PC-9 (cell line): ENCODE measurements at regions not wholly inside any gene's neighbourhood (a gene's known extent, or its start where the extent isn't known, plus 50 kb on each side); places are given as distances from the start of the nearest gene placed in this dataset.

Experiments used
- BruUV-seq: library from RNA; stranded (reverse); fragments of 400-500 nt; replicated peaks from 2 replicates; lab custom pipeline; 2021; lab: Mats Ljungman, UMichigan
- CTCF ChIA-PET: fragments of 300-600 bp; sonication (Branson Sonifier 250); formaldehyde crosslinking; loops from one replicate; lab custom pipeline; 2022; ENCODE audit warnings: antibody characterized with exemption; lab: Charles Lee
- POLR2A ChIA-PET: fragments of 300-600 bp; sonication (Branson Sonifier 250); formaldehyde crosslinking; loops from one replicate; lab custom pipeline; 2022; ENCODE audit warnings: antibody characterized with exemption; ENCODE audit not compliant: unreplicated experiment; lab: Charles Lee
- DNase-seq, 2 experiments: peaks; one replicate each; pipeline versions ENCODE4 v3.0.0 to v3.0.0-alpha.2; 2015 to 2022; ENCODE audit warnings: mixed read lengths in 1 of 2
- H2AFZ ChIP-seq: fragments of 200-600 bp; sonication (generic); 2 replicates; pipeline ENCODE4 v1.8.1; 2017; ENCODE audit warnings: antibody characterized with exemption
- H3F3A ChIP-seq: fragments of 200-600 bp; sonication (generic); 2 replicates; pipeline ENCODE4 v1.8.1; 2017; ENCODE audit warnings: antibody characterized with exemption, mild to moderate bottlenecking, low read depth; ENCODE audit not compliant: insufficient read depth
- H3K27ac ChIP-seq: fragments of 200-600 bp; sonication (generic); 2 replicates; pipeline ENCODE4 v1.6.1; 2016; ENCODE audit warnings: mixed run types
- H3K27me3 ChIP-seq: fragments of 200-600 bp; sonication (generic); 2 replicates; pipeline ENCODE4 v1.6.1; 2016; ENCODE audit warnings: low read depth, mixed run types; ENCODE audit not compliant: insufficient read depth
- H3K36me3 ChIP-seq: fragments of 200-600 bp; sonication (generic); 2 replicates; pipeline ENCODE4 v1.6.1; 2016; ENCODE audit warnings: low read depth, mixed run types
- H3K4me1 ChIP-seq: fragments of 200-600 bp; sonication (generic); replicated peaks from 2 replicates; pipeline ENCODE4 v1.6.1; 2016; ENCODE audit warnings: mixed run types; ENCODE audit not compliant: insufficient read depth
- H3K4me2 ChIP-seq: fragments of 200-600 bp; sonication (generic); 2 replicates; pipeline ENCODE4 v1.6.1; 2017; ENCODE audit warnings: mixed run types
- H3K4me3 ChIP-seq: fragments of 200-600 bp; sonication (generic); 2 replicates; pipeline ENCODE4 v1.6.1; 2016; ENCODE audit warnings: mixed run types
- H3K79me2 ChIP-seq: fragments of 200-600 bp; sonication (generic); 2 replicates; pipeline ENCODE4 v1.6.1; 2017; ENCODE audit warnings: low read depth, mixed run types
- H3K9me2 ChIP-seq: fragments of 200-600 bp; sonication (generic); 2 replicates; pipeline ENCODE4 v1.8.1; 2017; ENCODE audit warnings: mild to moderate bottlenecking; ENCODE audit not compliant: insufficient read depth
- H3K9me3 ChIP-seq: fragments of 200-600 bp; sonication (generic); 2 replicates; pipeline ENCODE4 v1.8.1; 2016; ENCODE audit warnings: low read depth; ENCODE audit not compliant: insufficient read depth
- H4K20me1 ChIP-seq: fragments of 200-600 bp; sonication (generic); 2 replicates; pipeline ENCODE4 v1.8.1; 2017; ENCODE audit not compliant: insufficient read depth
- CTCF ChIP-seq: fragments of 200-600 bp; sonication (generic); conservative IDR thresholded peaks from 2 replicates; pipeline ENCODE4 v1.6.1; 2017; ENCODE audit warnings: mixed run types, antibody characterized with exemption, mild to moderate bottlenecking, moderate library complexity
- EZH2 ChIP-seq: fragments of 200-600 bp; sonication (generic); IDR thresholded peaks from 2 replicates; pipeline ENCODE4 v1.8.0; 2017; ENCODE audit warnings: antibody characterized with exemption, low read depth
- intact Hi-C: fragments of 100-400 bp; cut with micrococcal nuclease; formaldehyde crosslinking; loops from one replicate; pipeline ENCODE4 v1.10.0; 2022; ENCODE audit not compliant: unreplicated experiment

GRCh38 chr4:80133240-80133783, 60.3 kb upstream of the ANTXR2 start:
- no peak for DNase-seq
- H3K79me2 ChIP-seq = no peaks in the 10 kb centered on the region
- H3F3A ChIP-seq = peaks cover 5% of the 10 kb centered on the region
- no peak overlapping the region for H2AFZ ChIP-seq
- H3K4me1 ChIP-seq = peaks cover 24% of the 10 kb centered on the region
- ChIA-PET POLR2A (no interaction called here), CTCF (no interaction called here)
- intact Hi-C loops = no loop called here
- no peak overlapping the region for H3K4me2 ChIP-seq
- no peak overlapping the region for H3K4me3 ChIP-seq
- H3K9me3 ChIP-seq = no peaks in the 10 kb centered on the region
- H3K36me3 ChIP-seq = no peaks in the 10 kb centered on the region
- H3K27me3 ChIP-seq = no peaks in the 10 kb centered on the region
- no peaks in the 10 kb centered on the region for H3K9me2 ChIP-seq
- no TSS peak for BruUV-seq
- no peak overlapping the region for H3K27ac ChIP-seq
- H4K20me1 ChIP-seq = no peaks in the 10 kb centered on the region
- TF ChIP-seq EZH2 = no peak
- no peak for TF ChIP-seq CTCF

- ChIA-PET POLR2A (no interaction called here), CTCF (no interaction called here)
- TF ChIP-seq CTCF = no peak
- no peak for TF ChIP-seq EZH2
- Histone ChIP-seq H3K27ac (no peak overlapping the region), H3K9me2 (no peaks in the 10 kb centered on the region), H3K4me1 (peaks cover 15% of the 10 kb centered on the region), H3F3A (no peaks in the 10 kb centered on the region; the same call in 1 of the 2 replicates), H3K4me3 (no peak overlapping the region), H3K79me2 (no peaks in the 10 kb centered on the region), H3K4me2 (no peak overlapping the region), H3K9me3 (no peaks in the 10 kb centered on the region), H3K36me3 (no peaks in the 10 kb centered on the region), H2AFZ (no peak overlapping the region), H3K27me3 (no peaks in the 10 kb centered on the region), H4K20me1 (no peaks in the 10 kb centered on the region)
- intact Hi-C loops = loop anchor here (10.0 kb wide), 1 partner anchor 55 kb away; no protein-coding TSS in a partner anchor
- no TSS peak for BruUV-seq
- no peak for DNase-seq
Observed at GRCh38 chr4:80129785-80130184, 56.8 kb upstream of the ANTXR2 start.

GRCh38 chr4:80128941-80129340, 55.9 kb upstream of the ANTXR2 start:
- H3K79me2 ChIP-seq = no peaks in the 10 kb centered on the region
- H3K27ac ChIP-seq = no peak overlapping the region; the same call in 1 of the 2 replicates
- no peaks in the 10 kb centered on the region; the same call in 1 of the 2 replicates for H3F3A ChIP-seq
- no peaks in the 10 kb centered on the region for H3K27me3 ChIP-seq
- H4K20me1 ChIP-seq = no peaks in the 10 kb centered on the region
- no peaks in the 10 kb centered on the region for H3K9me3 ChIP-seq
- no peak overlapping the region for H3K4me2 ChIP-seq
- H3K4me3 ChIP-seq = no peak overlapping the region
- DNase-seq = no peak
- no TSS peak for BruUV-seq
- H3K36me3 ChIP-seq = no peaks in the 10 kb centered on the region
- peaks cover 12% of the 10 kb centered on the region for H3K4me1 ChIP-seq
- POLR2A ChIA-PET = no interaction called here
- CTCF ChIA-PET = no interaction called here
- no peaks in the 10 kb centered on the region for H3K9me2 ChIP-seq
- TF ChIP-seq EZH2 (no peak), CTCF (no peak)
- H2AFZ ChIP-seq = no peak overlapping the region; the same call in 1 of the 2 replicates
- intact Hi-C loops = loop anchor here (10.0 kb wide), 1 partner anchor 56 kb away; no protein-coding TSS in a partner anchor
